Mammary epithelial cell (primary cell): ENCODE measurements at regions not wholly inside any gene's neighbourhood (a gene's known extent, or its start where the extent isn't known, plus 50 kb on each side); places are given as distances from the start of the nearest gene placed in this dataset.

Source experiments
- EZH2 ChIP-seq: IDR thresholded peaks from 2 replicates; pipeline ENCODE4 v1.6.1; 2012; ENCODE audit warnings: low read length, inconsistent platforms, borderline replicate concordance
- TF ChIP-seq, protein P1 (sequence below), 2 donors: IDR thresholded peaks in 1 of 2; conservative IDR thresholded peaks in 1 of 2; 2 replicates each; pipeline ENCODE4 v1.5.1; 2011 to 2012; ENCODE audit warnings: inconsistent platforms in 2 of 2, low read length in 2 of 2, mild to moderate bottlenecking in 2 of 2, control low read depth in 1 of 2, low read depth in 1 of 2; ENCODE audit not compliant: insufficient read depth in 1 of 2; ENCODE audit errors: extremely low read depth in 1 of 2

GRCh38 chr2:18754286-18754685 lies 164.9 kb upstream of the NT5C1B start:
- TF ChIP-seq EZH2, result no peak
- TF ChIP-seq, protein P1, sequence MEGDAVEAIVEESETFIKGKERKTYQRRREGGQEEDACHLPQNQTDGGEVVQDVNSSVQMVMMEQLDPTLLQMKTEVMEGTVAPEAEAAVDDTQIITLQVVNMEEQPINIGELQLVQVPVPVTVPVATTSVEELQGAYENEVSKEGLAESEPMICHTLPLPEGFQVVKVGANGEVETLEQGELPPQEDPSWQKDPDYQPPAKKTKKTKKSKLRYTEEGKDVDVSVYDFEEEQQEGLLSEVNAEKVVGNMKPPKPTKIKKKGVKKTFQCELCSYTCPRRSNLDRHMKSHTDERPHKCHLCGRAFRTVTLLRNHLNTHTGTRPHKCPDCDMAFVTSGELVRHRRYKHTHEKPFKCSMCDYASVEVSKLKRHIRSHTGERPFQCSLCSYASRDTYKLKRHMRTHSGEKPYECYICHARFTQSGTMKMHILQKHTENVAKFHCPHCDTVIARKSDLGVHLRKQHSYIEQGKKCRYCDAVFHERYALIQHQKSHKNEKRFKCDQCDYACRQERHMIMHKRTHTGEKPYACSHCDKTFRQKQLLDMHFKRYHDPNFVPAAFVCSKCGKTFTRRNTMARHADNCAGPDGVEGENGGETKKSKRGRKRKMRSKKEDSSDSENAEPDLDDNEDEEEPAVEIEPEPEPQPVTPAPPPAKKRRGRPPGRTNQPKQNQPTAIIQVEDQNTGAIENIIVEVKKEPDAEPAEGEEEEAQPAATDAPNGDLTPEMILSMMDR (conservative IDR thresholded peaks at IDR 0.05 in 1 of 2, IDR thresholded peaks at IDR 0.05 in 1 of 2; ENCODE audit: extremely low read depth in 1 of 2, insufficient read depth in 1 of 2, low read depth in 1 of 2, low read length in 2 of 2), result no peak
